BLaER1 treated with 17β-estradiol and CSF1 and Interleukin-3, amounts not matched to agents 10 nM and 100 nM (cell line): ENCODE measurements at regions not wholly inside any gene's neighbourhood (a gene's known extent, or its start where the extent isn't known, plus 50 kb on each side); places are given as distances from the start of the nearest gene placed in this dataset.

Source experiments
- H3K27ac ChIP-seq, 11 experiments: shearing (Covaris generic); formaldehyde crosslinking; 2 replicates each; pipeline ENCODE4 v1.8.1; 2022
- H3K27me3 ChIP-seq, 11 experiments: shearing (Covaris generic); formaldehyde crosslinking; 2 replicates each; pipeline ENCODE4 v1.8.1; 2022
- H3K36me3 ChIP-seq, 11 experiments: shearing (Covaris generic); formaldehyde crosslinking; 2 replicates each; pipeline ENCODE4 v1.8.1; 2022
- H3K4me1 ChIP-seq, 10 experiments: shearing (Covaris generic); formaldehyde crosslinking; 2 replicates each; pipeline ENCODE4 v1.8.1; 2022
- H3K4me2 ChIP-seq, 11 experiments: shearing (Covaris generic); formaldehyde crosslinking; 2 replicates each; pipeline ENCODE4 v1.8.1; 2022
- H3K4me3 ChIP-seq, 10 experiments: shearing (Covaris generic); formaldehyde crosslinking; 2 replicates each; pipeline ENCODE4 v1.8.1; 2022
- H3K9ac ChIP-seq, 11 experiments: shearing (Covaris generic); formaldehyde crosslinking; 2 replicates each; pipeline ENCODE4 v1.8.1; 2022
- H3K9me3 ChIP-seq, 11 experiments: shearing (Covaris generic); formaldehyde crosslinking; replicated peaks in 1 of 11; 2 replicates each; pipeline ENCODE4 v1.8.1; 2022
- H4K20me1 ChIP-seq, 11 experiments: shearing (Covaris generic); formaldehyde crosslinking; 2 replicates each; pipeline ENCODE4 v1.8.1; 2022
- Cebpa-rat ChIP-seq, 11 experiments: shearing (Covaris generic); IDR thresholded peaks; 2 replicates each; pipeline ENCODE4 v1.8.1; 2022

DNA sequence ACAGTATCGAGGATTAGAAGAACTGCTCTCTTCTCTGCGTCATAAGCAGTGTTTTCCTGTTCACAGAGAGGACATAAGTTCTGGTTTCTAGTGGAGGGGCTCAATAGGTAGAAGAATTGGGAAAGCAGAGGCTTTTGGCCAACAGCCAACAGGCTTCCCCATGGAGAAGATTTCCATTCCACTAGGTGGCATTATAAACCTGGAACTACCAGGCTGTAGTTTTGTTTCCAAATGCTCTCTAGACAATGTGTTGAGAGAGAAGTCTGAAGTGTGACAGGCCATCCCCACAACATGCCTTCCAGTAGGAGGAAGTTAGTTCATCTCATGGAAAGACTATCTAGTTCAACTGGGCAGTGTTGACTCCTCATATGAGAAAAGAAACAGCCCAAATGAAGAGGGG lies 63.8 kb upstream of the ANXA10 start:
- TF ChIP-seq Cebpa-rat (IDR thresholded peaks at IDR 0.05): no peak
- H3K9ac ChIP-seq: no peak overlapping the region
- no peaks in the 10 kb centered on the region for H3K27me3 ChIP-seq
- no peaks in the 10 kb centered on the region for H3K4me1 ChIP-seq
- H3K9me3 ChIP-seq: peaks cover 0 to 7% (median 4%) of the 10 kb centered on the region in 11 experiments; a peak in 11 of 22 replicates
- no peak overlapping the region for H3K4me3 ChIP-seq
- no peaks in the 10 kb centered on the region for H3K36me3 ChIP-seq
- no peak overlapping the region for H3K4me2 ChIP-seq
- H3K27ac ChIP-seq: no peak overlapping the region
- H4K20me1 ChIP-seq: no peaks in the 10 kb centered on the region

DNA sequence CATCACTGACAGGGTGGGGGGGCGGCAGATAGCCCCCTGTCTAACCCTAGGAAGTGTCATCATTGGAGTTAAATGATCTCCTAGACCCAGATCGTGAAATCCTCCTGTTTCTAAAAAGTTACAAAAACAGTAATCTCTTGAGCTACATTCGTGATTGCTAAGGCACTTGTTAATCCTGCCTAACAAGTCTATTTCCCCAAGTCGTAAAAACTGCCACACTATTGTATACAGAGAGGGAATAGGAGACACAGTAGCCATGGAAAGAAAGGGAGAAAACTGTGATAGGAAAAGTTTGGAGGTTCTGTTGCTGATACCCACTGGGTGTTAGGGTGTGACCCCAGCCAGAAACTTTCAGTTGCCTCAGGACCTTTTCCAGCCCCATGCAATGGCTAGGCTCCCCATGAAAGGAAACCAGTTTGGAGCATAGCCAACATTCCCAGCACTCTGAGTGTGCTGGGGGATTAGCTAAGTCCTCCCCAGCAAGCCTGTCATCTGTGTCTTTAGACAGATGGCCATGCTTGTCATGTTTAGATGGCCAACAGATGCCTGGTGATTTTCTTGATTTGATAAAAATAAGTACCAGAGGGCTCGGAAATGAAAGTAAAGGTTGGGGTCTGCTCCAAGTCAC lies 63.3 kb upstream of the ANXA10 start:
- no peaks in the 10 kb centered on the region for H3K27me3 ChIP-seq
- H4K20me1 ChIP-seq: no peaks in the 10 kb centered on the region
- H3K4me1 ChIP-seq: no peaks in the 10 kb centered on the region
- no peak overlapping the region for H3K4me2 ChIP-seq
- TF ChIP-seq Cebpa-rat (IDR thresholded peaks at IDR 0.05): no peak
- H3K27ac ChIP-seq: no peak overlapping the region
- no peaks in the 10 kb centered on the region for H3K36me3 ChIP-seq
- no peak overlapping the region for H3K9ac ChIP-seq
- peaks cover 0 to 6% (median 0%) of the 10 kb centered on the region in 11 experiments; a peak in 3 of 22 replicates for H3K9me3 ChIP-seq
- no peak overlapping the region for H3K4me3 ChIP-seq

DNA sequence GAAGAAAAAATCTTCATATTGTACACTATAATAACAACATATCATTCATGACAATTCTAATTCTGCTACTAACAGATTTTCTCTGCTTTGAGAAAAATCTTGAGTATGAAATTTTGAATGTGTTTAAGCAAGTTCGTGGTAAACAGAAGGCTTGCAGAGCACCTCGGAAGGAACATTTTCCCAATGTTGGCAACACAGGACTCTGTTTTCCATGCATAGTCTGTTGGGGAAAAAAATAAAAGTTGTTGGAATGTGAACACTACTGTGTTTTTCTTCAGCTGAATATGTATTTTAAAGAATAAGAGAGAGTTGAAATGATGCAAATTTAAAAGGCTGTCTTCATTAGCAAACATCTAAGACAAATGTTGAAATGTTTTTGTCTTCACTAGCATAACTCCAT lies 54.7 kb upstream of the ANXA10 start:
- Histone ChIP-seq H4K20me1 (no peaks in the 10 kb centered on the region), H3K27me3 (no peaks in the 10 kb centered on the region), H3K36me3 (no peaks in the 10 kb centered on the region), H3K4me3 (no peak overlapping the region), H3K9ac (no peak overlapping the region), H3K27ac (no peak overlapping the region), H3K9me3 (no peaks in the 10 kb centered on the region), H3K4me1 (no peaks in the 10 kb centered on the region), H3K4me2 (no peak overlapping the region)
- TF ChIP-seq Cebpa-rat (IDR thresholded peaks at IDR 0.05): no peak

DNA sequence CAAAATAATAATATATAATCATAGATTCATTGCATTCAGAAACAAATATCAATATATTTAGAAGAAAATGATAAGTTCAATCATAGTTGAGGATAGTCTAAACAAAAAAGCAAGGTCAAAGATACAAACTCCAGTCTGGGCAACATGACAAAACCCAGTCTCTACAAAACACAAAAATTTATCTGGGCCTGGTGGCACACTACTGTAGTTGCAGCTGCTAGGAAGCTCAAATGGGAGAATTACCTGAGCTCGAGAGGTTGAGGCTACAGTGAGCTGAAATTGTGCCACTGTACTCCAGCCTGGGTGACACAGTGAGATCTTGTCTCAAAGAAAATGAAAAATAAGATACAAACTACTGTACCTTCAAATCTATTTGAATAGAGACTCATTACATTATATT lies 52.7 kb upstream of the ANXA10 start:
- H3K9me3 ChIP-seq: no peaks in the 10 kb centered on the region
- no peak overlapping the region for H3K27ac ChIP-seq
- no peaks in the 10 kb centered on the region for H3K27me3 ChIP-seq
- H3K4me2 ChIP-seq: no peak overlapping the region
- H3K4me3 ChIP-seq: no peak overlapping the region
- no peak overlapping the region for H3K9ac ChIP-seq
- H3K36me3 ChIP-seq: no peaks in the 10 kb centered on the region
- no peaks in the 10 kb centered on the region for H3K4me1 ChIP-seq
- TF ChIP-seq Cebpa-rat (IDR thresholded peaks at IDR 0.05): no peak
- H4K20me1 ChIP-seq: no peaks in the 10 kb centered on the region
